CD4-positive, alpha-beta T cell treated with Interleukin-6 at 100 ng/mL for 8 hours (primary cell): ENCODE measurements at regions not wholly inside any gene's neighbourhood (a gene's known extent, or its start where the extent isn't known, plus 50 kb on each side); places are given as distances from the start of the nearest gene placed in this dataset.
"Not testable (repeated sequence)": the region's sequence is repeated elsewhere in the genome, so short reads cannot be mapped to it uniquely, and the experiment has no call there.

Source experiments
- DNase-seq: peaks from one replicate; pipeline ENCODE4 v3.0.0-alpha.2; 2020; ENCODE audit warnings: mixed read lengths, low spot score

GRCh38 chr11:115627666-115628460 is 123.6 kb upstream of the CADM1 start:
- no peak for DNase-seq

GRCh38 chr11:115627071-115627470 is 122.9 kb upstream of the CADM1 start:
- DNase-seq: no peak

GRCh38 chr11:115626414-115626813 is 122.2 kb upstream of the CADM1 start:
- no peak for DNase-seq

GRCh38 chr11:115625502-115625901 is 121.3 kb upstream of the CADM1 start:
- DNase-seq: no peak

- no peak for DNase-seq
Measured at GRCh38 chr11:115624065-115624464, 119.8 kb upstream of the CADM1 start.

- DNase-seq: no peak
Measured at GRCh38 chr11:115623021-115623451, 118.8 kb upstream of the CADM1 start.

GRCh38 chr11:115618428-115618827 is 114.2 kb upstream of the CADM1 start:
- no peak for DNase-seq

- DNase-seq: no peak
Measured at GRCh38 chr11:115617767-115618166, 113.6 kb upstream of the CADM1 start.

GRCh38 chr11:115616971-115617370 is 112.8 kb upstream of the CADM1 start:
- DNase-seq: no peak

- no peak for DNase-seq
Measured at GRCh38 chr11:115613986-115614632, 109.9 kb upstream of the CADM1 start.

- DNase-seq: no peak
Measured at GRCh38 chr11:115613004-115613403, 108.8 kb upstream of the CADM1 start.

GRCh38 chr11:115612046-115612730 is 108.0 kb upstream of the CADM1 start:
- DNase-seq: no peak

- DNase-seq: no peak
Measured at GRCh38 chr11:115611343-115611742, 107.1 kb upstream of the CADM1 start.

GRCh38 chr11:115610908-115611307 is 106.7 kb upstream of the CADM1 start:
- DNase-seq: no peak

- not testable (repeated sequence) for DNase-seq
Measured at GRCh38 chr11:115610234-115610633, 106.0 kb upstream of the CADM1 start.

- DNase-seq: no peak
Measured at GRCh38 chr11:115608976-115609375, 104.8 kb upstream of the CADM1 start.

- no peak for DNase-seq
Measured at GRCh38 chr11:115607621-115608221, 103.5 kb upstream of the CADM1 start.

GRCh38 chr11:115606498-115607220 is 102.4 kb upstream of the CADM1 start:
- DNase-seq: no peak

- DNase-seq: no peak
Measured at GRCh38 chr11:115605871-115606497, 101.8 kb upstream of the CADM1 start.

- not testable (repeated sequence) for DNase-seq
Measured at GRCh38 chr11:115605397-115605796, 101.2 kb upstream of the CADM1 start.

- no peak for DNase-seq
Measured at GRCh38 chr11:115599125-115599524, 94.9 kb upstream of the CADM1 start.
